Central memory CD4-positive, alpha-beta T cell (primary cell): ENCODE measurements at regions not wholly inside any gene's neighbourhood (a gene's known extent, or its start where the extent isn't known, plus 50 kb on each side); places are given as distances from the start of the nearest gene placed in this dataset.
"Not testable (repeated sequence)": the region's sequence is repeated elsewhere in the genome, so short reads cannot be mapped to it uniquely, and the experiment has no call there.

Experiments
- DNase-seq: peaks from one replicate; pipeline ENCODE4 v3.0.0; 2022

- no peak for DNase-seq
These were observed 56.0 kb upstream of the LRPPRC start for GRCh38 chr2:44051593-44052347.

- no peak for DNase-seq
These were observed 56.8 kb upstream of the LRPPRC start for GRCh38 chr2:44052584-44052983.

- DNase-seq = no peak
These were observed 57.3 kb upstream of the LRPPRC start for GRCh38 chr2:44053052-44053451.

- no peak for DNase-seq
These were observed 57.7 kb upstream of the LRPPRC start for GRCh38 chr2:44053456-44053855.

- DNase-seq = no peak
These were observed 59.4 kb upstream of the LRPPRC start for GRCh38 chr2:44055229-44055628.

- no peak for DNase-seq
These were observed 59.9 kb upstream of the LRPPRC start for GRCh38 chr2:44055664-44056063.

- no peak for DNase-seq
These were observed 61.2 kb upstream of the LRPPRC start for GRCh38 chr2:44056947-44057346.

- DNase-seq = not testable (repeated sequence)
These were observed 64.5 kb upstream of the LRPPRC start for GRCh38 chr2:44060286-44060685.

- no peak for DNase-seq
These were observed 65.2 kb upstream of the LRPPRC start for GRCh38 chr2:44060990-44061389.

DNA sequence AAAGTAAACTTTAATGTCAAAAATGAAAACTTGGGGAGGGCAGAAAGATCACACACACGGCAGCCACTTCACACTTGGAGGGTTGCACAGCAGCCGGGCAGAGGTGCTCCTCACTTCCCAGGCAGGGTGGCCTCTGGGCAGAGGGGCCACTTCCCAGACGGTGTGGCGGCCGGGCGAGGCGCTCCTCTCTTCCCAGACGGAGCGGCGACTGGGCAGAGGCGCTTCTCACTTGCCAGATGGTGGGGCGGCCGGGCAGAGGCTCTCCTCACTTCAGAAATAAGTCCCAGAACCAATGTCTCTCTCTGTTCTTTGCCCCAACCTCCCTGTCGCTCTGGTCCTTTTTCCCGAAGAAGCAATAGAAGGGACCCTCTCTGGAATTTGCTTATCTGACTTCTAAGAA lies 65.7 kb upstream of the LRPPRC start:
- DNase-seq = no peak

GRCh38 chr2:44061876-44062275 lies 66.1 kb upstream of the LRPPRC start:
- no peak for DNase-seq

DNA sequence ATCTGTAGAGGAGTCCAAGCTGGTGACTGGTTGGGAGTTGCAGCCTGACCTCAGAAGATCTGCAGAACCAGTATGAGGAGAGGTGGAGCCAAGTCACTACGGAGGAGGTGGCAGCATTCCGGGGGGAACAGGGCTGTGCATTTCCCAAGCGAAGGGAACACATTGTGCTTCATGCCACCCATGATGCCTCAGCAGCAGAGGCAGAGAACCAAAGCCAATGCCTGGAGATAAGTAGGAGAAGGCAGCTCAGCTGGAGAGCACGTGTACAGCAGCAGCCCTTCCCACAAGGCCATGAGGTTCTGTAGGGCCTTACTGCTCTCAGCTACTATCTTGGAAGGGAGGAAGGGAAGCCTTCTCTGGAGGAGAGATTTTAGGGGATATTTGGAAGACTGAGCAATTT lies 67.2 kb upstream of the LRPPRC start:
- DNase-seq = no peak

GRCh38 chr2:44064281-44064680 lies 68.5 kb upstream of the LRPPRC start:
- not testable (repeated sequence) for DNase-seq

DNA sequence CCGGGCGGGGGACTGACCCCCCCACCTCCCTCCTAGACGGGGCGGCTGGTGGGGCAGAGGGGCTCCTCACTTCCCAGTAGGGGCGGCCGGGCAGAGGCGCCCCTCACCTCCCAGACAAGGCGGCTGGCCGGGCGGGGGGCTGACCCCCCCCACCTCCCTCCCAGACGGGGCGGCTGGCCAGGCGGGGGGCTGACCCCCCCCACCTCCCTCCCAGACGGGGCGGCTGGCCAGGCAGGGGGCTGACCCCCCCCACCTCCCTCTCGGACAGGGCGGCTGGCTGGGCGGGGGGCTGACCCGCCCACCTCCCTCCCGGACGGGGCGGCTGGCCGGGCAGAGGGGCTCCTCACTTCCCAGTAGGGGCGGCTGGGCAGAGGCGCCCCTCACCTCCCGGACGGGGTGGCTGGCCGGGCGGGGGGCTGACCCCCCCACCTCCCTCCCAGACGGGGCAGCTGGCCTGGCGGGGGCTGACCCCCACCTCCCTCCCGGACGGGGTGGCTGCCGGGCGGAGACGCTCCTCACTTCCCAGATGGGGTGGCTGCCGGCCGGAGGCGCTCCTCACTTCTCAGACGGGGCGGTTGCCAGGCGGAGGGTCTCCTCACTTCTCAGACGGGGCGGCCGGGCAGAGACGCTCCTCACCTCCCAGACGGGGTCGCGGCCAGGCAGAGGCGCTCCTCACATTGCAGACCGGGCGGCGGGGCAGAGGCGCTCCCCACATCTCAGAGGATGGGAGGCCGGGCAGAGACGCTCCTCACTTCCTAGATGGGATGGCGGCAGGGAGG lies 71.4 kb upstream of the LRPPRC start:
- DNase-seq = not testable (repeated sequence)

DNA sequence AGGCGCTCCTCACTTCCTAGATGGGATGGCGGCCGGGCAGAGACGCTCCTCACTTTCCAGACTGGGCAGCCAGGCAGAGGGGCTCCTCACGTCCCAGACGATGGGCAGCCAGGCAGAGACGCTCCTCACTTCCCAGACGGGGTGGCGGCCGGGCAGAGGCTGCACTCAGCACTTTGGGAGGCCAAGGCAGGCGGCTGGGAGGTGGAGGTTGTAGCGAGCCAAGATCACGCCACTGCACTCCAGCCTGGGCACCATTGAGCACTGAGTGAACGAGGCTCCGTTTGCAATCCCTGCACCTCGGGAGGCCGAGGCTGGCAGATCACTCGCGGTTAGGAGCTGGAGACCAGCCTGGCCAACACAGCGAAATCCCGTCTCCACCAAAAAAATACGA lies 72.0 kb upstream of the LRPPRC start:
- DNase-seq = not testable (repeated sequence)

GRCh38 chr2:44071454-44072046 lies 75.8 kb upstream of the LRPPRC start:
- DNase-seq = no peak

DNA sequence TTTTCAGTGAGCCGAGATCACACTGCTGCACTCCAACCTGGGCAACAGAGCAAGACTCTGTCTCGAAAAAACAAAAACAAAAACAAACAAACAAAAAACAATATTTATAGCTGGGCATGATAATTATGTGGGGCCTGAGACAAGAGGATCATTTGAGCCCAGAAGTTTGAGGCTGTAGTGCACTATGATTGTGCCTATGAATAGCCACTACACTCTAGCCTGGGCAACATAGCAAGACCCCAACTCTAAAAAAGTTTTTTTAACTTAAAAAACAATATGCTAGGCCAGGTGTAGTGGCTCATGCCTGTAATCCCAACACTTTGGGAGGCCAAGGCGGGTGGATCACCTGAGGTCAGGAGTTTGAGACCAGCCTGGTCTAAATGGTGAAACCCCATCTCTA lies 77.9 kb upstream of the LRPPRC start:
- not testable (repeated sequence) for DNase-seq

DNA sequence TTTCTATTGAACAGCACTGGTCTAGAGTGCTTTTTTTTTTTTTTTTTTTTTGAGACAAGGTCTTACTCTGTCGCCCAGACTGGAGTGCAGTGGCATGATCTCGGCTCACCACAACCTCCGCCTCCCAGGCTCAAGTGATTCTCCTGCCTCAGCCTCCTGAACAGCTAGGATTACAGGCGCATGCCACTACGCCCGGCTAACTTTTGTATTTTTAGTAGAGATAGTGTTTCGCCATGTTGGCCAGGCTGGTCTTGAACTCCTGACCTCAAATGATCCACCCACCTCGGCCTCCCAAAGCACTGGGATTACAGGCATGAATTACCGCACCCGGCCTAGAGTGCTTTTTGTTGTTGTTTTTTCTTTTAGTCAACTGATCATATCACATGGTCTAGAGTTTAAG lies 79.0 kb upstream of the LRPPRC start:
- DNase-seq = not testable (repeated sequence)

- DNase-seq = no peak
These were observed 79.8 kb upstream of the LRPPRC start for GRCh38 chr2:44075541-44075940.

DNA sequence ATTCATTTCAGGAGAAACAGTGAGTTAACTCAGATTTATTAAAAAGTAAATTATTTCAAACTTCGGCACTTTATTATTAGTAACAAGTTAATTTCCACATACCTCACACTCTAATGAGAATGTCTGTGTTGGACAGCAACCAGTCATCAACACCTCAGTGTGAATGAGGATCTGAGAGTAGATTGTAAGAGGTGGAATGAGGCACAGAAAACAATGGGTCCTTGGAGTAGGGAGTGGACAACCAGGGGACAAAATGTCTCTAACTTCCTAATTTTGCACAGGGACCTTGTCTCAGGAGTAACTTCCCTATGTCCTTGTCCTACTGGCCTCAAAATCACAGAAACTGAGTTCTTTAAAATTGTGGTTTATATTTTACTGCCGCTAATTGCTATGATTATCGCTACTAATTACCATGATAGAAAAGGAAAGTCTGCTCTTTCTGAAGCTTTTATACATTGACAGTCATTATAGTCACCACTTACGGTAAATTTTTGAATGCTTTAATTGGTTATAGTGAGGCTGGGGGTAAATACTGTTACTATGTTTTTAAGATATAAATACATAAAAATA lies 82.2 kb upstream of the LRPPRC start:
- DNase-seq = no peak

DNA sequence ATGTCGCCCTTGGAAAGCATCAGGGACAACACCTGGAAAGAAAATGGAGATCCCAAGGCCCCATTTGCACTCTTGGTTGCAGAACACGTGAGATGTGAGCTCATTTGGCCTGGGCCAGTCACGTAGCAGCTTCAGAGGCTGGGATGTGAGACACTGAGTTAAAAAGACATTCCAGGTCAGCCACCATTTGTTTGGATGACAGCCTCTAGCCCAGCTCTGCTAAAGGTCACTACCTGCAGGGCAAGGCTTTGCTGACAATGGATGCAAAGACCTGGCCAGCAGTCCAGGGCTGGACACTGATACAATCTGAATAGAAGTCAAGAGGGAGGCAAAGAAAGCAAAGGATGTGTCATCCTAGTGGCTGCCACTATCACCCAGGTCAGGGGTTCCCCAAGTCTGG lies 83.9 kb upstream of the LRPPRC start:
- DNase-seq = no peak

GRCh38 chr2:44083054-44083453 lies 85.6 kb upstream of the PPM1B start:
- DNase-seq = no peak

DNA sequence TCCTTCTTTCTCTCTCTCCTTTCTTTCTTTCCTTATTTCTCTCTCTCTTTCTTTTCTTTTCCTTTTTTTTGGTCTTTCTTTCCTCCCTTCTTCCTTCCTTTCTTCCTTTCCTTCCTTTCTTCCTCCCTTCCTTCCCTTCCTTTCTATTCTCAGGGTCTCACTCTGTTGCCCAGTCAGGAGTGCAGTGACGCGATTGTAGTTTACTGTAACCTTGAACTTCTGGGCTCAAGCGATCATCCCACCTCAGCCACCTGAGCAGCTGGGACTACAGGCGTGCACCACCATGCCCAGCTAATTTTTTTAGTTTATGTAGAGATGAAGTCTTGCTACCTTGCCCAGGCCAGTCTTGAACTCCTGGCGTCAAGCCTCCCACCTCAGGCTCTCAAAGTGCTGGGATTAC lies 83.8 kb upstream of the PPM1B start:
- DNase-seq = no peak

DNA sequence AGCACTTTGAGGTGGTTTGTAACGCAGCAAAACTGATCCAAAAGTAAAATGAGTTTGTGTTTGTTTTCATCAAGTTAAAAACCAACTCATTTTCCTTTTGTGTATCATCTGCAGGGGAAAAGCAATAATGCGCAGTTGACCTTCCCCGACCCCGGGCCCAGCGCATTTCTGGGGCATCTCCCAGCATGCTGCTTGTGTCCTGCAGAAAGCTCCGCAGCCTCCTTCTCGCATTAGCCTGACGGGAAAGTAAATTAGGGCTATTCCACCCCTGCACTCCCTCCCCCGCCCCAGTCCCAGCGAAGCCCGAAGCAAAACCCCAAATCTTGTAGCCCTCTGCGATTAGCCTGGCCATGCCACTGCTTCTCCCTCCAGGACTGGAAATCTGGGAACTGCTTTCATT lies 82.0 kb upstream of the PPM1B start:
- DNase-seq = no peak
